ENCODE measurements at regions not wholly inside any gene's neighbourhood (a gene's known extent, or its start where the extent isn't known, plus 50 kb on each side); places are given as distances from the start of the nearest gene placed in this dataset.

GRCh38 chr3:152176998-152177397 lies 91.7 kb upstream of the MBNL1 start:
- TF ChIP-seq CTCF (IDR thresholded peaks at IDR 0.05) (no peak), POLR2AphosphoS5 (IDR thresholded peaks at IDR 0.05; ENCODE audit: low read depth, low read length) (no peak), REST (IDR thresholded peaks at IDR 0.05; ENCODE audit: insufficient read depth in 1 of 2, low read depth in 2 of 2, low read length in 1 of 2) (no peak)
